Nephron progenitor cell (in vitro differentiated cells): ENCODE measurements at regions not wholly inside any gene's neighbourhood (a gene's known extent, or its start where the extent isn't known, plus 50 kb on each side); places are given as distances from the start of the nearest gene placed in this dataset.

Experiments used
- DNase-seq: peaks from one replicate; pipeline ENCODE4 v3.0.0; 2021
- H3K27ac Mint-ChIP-seq: 2 replicates; pipeline ENCODE4 v1.8.0; 2021; ENCODE audit warnings: mild to moderate bottlenecking, moderate library complexity, mixed read lengths
- H3K27me3 Mint-ChIP-seq: 2 replicates; pipeline ENCODE4 v1.8.0; 2021; ENCODE audit warnings: mild to moderate bottlenecking, low read depth, mixed read lengths; ENCODE audit not compliant: poor library complexity
- H3K36me3 Mint-ChIP-seq: 2 replicates; pipeline ENCODE4 v1.8.0; 2021; ENCODE audit warnings: low read depth, mixed read lengths
- H3K4me1 Mint-ChIP-seq: 2 replicates; pipeline ENCODE4 v1.8.0; 2021; ENCODE audit warnings: mixed read lengths
- H3K4me3 Mint-ChIP-seq: 2 replicates; pipeline ENCODE4 v1.8.0; 2021; ENCODE audit warnings: mild to moderate bottlenecking, moderate library complexity, mixed read lengths
- H3K9me3 Mint-ChIP-seq: 2 replicates; pipeline ENCODE4 v1.8.0; 2021; ENCODE audit warnings: mild to moderate bottlenecking, moderate library complexity, mixed read lengths
- TF ChIP-seq, protein P1 (sequence below): fragments of 200-600 bp; sonication (generic); IDR thresholded peaks from 2 replicates; pipeline ENCODE4 v1.5.0; 2021; ENCODE audit warnings: antibody characterized with exemption

DNA sequence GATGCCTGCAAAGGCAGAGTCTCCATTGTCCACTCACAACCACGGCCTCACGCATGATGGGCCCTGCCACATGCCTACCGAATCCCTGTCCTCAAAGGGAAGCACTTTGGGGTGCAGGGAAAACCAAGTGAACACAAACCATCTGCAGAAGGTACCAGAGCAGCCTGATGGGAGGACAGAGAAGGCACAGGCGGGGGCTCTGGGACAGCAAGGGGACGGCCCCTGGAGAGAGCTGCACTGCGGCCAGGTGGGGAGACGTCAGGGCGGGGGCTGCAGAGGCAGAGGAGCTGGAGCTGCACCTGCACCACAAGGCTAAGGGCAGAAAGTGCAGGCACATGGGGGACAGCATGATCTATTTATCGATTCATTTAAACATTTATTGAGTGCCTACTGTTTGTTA, 1056.0 kb downstream of the TBC1D22A start:
- Mint-ChIP-seq H3K4me1 (peaks cover 4% of the 10 kb centered on the region), H3K4me3 (no peak overlapping the region), H3K36me3 (no peaks in the 10 kb centered on the region), H3K27ac (no peak overlapping the region), H3K9me3 (peaks cover 60% of the 10 kb centered on the region), H3K27me3 (peaks cover 21% of the 10 kb centered on the region)
- no peak for DNase-seq
- TF ChIP-seq, protein P1, sequence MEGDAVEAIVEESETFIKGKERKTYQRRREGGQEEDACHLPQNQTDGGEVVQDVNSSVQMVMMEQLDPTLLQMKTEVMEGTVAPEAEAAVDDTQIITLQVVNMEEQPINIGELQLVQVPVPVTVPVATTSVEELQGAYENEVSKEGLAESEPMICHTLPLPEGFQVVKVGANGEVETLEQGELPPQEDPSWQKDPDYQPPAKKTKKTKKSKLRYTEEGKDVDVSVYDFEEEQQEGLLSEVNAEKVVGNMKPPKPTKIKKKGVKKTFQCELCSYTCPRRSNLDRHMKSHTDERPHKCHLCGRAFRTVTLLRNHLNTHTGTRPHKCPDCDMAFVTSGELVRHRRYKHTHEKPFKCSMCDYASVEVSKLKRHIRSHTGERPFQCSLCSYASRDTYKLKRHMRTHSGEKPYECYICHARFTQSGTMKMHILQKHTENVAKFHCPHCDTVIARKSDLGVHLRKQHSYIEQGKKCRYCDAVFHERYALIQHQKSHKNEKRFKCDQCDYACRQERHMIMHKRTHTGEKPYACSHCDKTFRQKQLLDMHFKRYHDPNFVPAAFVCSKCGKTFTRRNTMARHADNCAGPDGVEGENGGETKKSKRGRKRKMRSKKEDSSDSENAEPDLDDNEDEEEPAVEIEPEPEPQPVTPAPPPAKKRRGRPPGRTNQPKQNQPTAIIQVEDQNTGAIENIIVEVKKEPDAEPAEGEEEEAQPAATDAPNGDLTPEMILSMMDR: no peak

- TF ChIP-seq, protein P1: no peak
- H3K9me3 Mint-ChIP-seq: peaks cover 59% of the 10 kb centered on the region
Measured at GRCh38 chr22:47817380-47817779, 1054.9 kb downstream of the TBC1D22A start.

GRCh38 chr22:47816863-47817210, 1054.4 kb downstream of the TBC1D22A start:
- TF ChIP-seq, protein P1: no peak
- H3K9me3 Mint-ChIP-seq: peaks cover 53% of the 10 kb centered on the region
- no peak overlapping the region for H3K4me3 Mint-ChIP-seq
- DNase-seq: no peak
- no peaks in the 10 kb centered on the region for H3K36me3 Mint-ChIP-seq
- H3K4me1 Mint-ChIP-seq: peaks cover 4% of the 10 kb centered on the region
- H3K27me3 Mint-ChIP-seq: peaks cover 12% of the 10 kb centered on the region
- no peak overlapping the region for H3K27ac Mint-ChIP-seq

More at GRCh38 chr22:47817380-47817779, 1054.9 kb downstream of the TBC1D22A start:
- no peaks in the 10 kb centered on the region for H3K36me3 Mint-ChIP-seq
- H3K27ac Mint-ChIP-seq: no peak overlapping the region
- no peak for DNase-seq
- H3K27me3 Mint-ChIP-seq: peaks cover 11% of the 10 kb centered on the region
- H3K4me1 Mint-ChIP-seq: peaks cover 4% of the 10 kb centered on the region
- no peak overlapping the region for H3K4me3 Mint-ChIP-seq

DNA sequence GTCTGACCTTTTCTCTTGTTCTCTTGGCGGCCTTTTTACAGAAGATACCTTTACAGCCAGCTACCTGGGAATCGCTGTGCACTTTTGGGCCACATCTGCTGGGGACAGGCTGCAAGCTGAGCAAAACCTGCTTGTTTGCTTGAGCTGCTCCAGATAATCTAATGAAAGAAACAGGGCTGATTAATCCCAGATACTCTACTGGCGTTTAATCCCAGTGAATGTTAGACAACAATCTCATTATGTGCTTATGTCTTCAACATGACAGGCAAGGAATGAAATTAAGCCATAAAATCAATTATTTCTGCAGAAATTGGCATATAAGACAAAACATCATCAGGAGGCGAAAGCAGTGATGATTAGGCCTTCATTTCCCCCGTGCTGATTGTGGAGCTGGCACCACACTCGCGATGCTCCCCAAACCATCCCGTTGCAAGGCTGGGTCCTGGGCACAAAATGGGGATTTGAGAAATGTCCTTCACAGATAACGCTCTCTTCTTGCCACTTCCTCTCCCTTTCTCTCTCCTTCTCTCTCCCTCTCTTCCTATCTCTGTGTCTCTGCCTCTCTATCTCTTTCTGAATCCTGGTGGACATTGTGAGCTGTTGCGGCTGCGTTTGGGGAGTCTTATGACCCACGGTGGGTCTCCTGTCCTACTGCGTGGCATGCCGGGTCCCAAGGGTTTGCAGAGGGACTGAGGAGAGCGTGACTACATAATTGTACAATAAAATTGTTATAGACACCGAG, 1053.8 kb downstream of the TBC1D22A start:
- H3K4me3 Mint-ChIP-seq: no peak overlapping the region

DNA sequence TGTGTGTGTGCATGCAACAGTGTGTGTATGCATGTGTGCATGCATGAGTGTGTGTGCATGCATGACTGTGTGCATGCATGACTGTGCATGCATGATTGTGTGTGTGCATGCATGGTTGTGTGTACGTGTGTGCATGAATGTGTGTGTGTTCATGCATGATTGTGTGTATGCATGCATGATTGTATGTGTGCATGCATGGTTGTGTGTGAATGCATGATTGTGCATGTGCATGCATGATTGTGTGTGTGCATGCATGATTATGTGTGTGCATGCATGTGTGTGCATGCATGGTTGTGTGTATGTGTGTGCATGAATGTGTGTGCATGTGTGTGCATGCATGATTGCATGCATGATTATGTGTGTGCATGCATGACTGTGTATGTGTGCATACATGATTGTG, 1052.0 kb downstream of the TBC1D22A start:
- peaks cover 4% of the 10 kb centered on the region for H3K4me1 Mint-ChIP-seq
- no peaks in the 10 kb centered on the region for H3K36me3 Mint-ChIP-seq
- no peak overlapping the region for H3K4me3 Mint-ChIP-seq
- peaks cover 44% of the 10 kb centered on the region for H3K9me3 Mint-ChIP-seq
- TF ChIP-seq, protein P1: no peak
- no peak for DNase-seq
- H3K27ac Mint-ChIP-seq: no peak overlapping the region
- peaks cover 22% of the 10 kb centered on the region for H3K27me3 Mint-ChIP-seq

More for the DNA sequence above, 1053.8 kb downstream of the TBC1D22A start:
- Mint-ChIP-seq H3K27ac (no peak overlapping the region), H3K27me3 (peaks cover 16% of the 10 kb centered on the region), H3K4me1 (peaks cover 4% of the 10 kb centered on the region), H3K9me3 (peaks cover 50% of the 10 kb centered on the region), H3K36me3 (no peaks in the 10 kb centered on the region)
- DNase-seq: no peak
- TF ChIP-seq, protein P1: no peak

DNA sequence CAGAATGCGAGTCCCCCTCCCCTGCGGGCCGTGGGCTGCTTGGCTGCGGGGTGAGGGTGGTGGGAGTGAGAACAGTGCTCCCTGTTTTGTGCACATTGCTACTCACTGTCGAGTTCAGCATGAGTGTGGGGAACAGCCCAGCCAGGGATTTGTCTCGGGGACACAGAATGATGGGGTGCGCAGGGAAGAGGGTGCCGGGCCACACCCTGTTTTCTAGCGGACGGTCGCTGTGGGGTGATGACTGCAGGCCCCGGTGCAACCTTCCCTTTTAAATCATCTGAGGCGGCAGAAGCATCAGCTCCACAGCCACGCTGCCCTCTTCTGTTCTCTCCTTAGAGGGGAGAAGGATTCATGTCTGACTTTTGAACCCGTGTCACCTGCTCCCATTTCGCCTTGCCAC, 1051.2 kb downstream of the TBC1D22A start:
- H3K36me3 Mint-ChIP-seq: no peaks in the 10 kb centered on the region
- no peak overlapping the region for H3K27ac Mint-ChIP-seq
- TF ChIP-seq, protein P1: no peak
- H3K9me3 Mint-ChIP-seq: peaks cover 39% of the 10 kb centered on the region
- H3K4me1 Mint-ChIP-seq: peaks cover 4% of the 10 kb centered on the region
- DNase-seq: no peak
- H3K4me3 Mint-ChIP-seq: no peak overlapping the region
- H3K27me3 Mint-ChIP-seq: peaks cover 22% of the 10 kb centered on the region
